ENCODE measurements at regions not wholly inside any gene's neighbourhood (a gene's known extent, or its start where the extent isn't known, plus 50 kb on each side); places are given as distances from the start of the nearest gene placed in this dataset.
A peak's percentile ranks its signal among the peaks of the same experiment; 100 is the strongest.

- Histone ChIP-seq H3K4ac (ENCODE audit: low read depth, low read length) (no peak overlapping the region), H2BK20ac (ENCODE audit: low read depth, low read length) (no peak overlapping the region), H2AK9ac (replicated peaks; ENCODE audit: low read depth, low read length, poor library complexity) (no peak overlapping the region), H3K36me3 (ENCODE audit: control insufficient read depth, insufficient read depth, low read length) (no peaks in the 10 kb centered on the region), H2BK5ac (ENCODE audit: low read depth, low read length, poor library complexity, severe bottlenecking) (no peak overlapping the region), H2AK5ac (ENCODE audit: low read depth, low read length) (no peak overlapping the region), H3K4me3 (ENCODE audit: insufficient read depth, low read depth, low read length) (no peak overlapping the region), H3K4me1 (ENCODE audit: control insufficient read depth, insufficient read depth, low read length) (no peaks in the 10 kb centered on the region), H3K9me1 (ENCODE audit: insufficient read depth, low read length) (no peaks in the 10 kb centered on the region), H4K8ac (ENCODE audit: low read depth in 2 of 2, low read length in 2 of 2) (no peak overlapping the region), H3K56ac (ENCODE audit: extremely low read depth, insufficient read depth, low read length) (no peak overlapping the region), H3K23ac (ENCODE audit: low read depth, low read length) (no peak overlapping the region), H2BK15ac (ENCODE audit: low read depth, low read length) (no peak overlapping the region), H2AFZ (replicated peaks; ENCODE audit: low read length, poor library complexity) (no peak overlapping the region), H3K79me1 (ENCODE audit: low read depth in 1 of 2, low read length in 2 of 2) (no peaks in the 10 kb centered on the region), H3K18ac (ENCODE audit: low read depth, low read length) (no peak overlapping the region), H4K91ac (ENCODE audit: insufficient read depth, low read depth, low read length) (no peak overlapping the region), H3K4me2 (ENCODE audit: low read depth, low read length) (no peak overlapping the region), H2BK120ac (ENCODE audit: low read depth, low read length) (no peak overlapping the region), H3K27ac (ENCODE audit: insufficient read depth, low read length) (no peak overlapping the region), H3K9ac (ENCODE audit: low read depth, low read length) (no peak overlapping the region), H4K20me1 (ENCODE audit: insufficient read depth, low read length) (no peaks in the 10 kb centered on the region), H3K14ac (replicated peaks; ENCODE audit: low read depth, low read length) (no peak overlapping the region), H3K9me3 (ENCODE audit: control insufficient read depth, insufficient read depth, low read length) (no peaks in the 10 kb centered on the region), H3K27me3 (ENCODE audit: control insufficient read depth, insufficient read depth, low read length) (no peaks in the 10 kb centered on the region; the same call in 1 of the 2 replicates), H4K5ac (ENCODE audit: low read depth, low read length) (no peak overlapping the region)
- TF ChIP-seq FOS (IDR thresholded peaks at IDR 0.05; ENCODE audit: low read depth, low read length) = no peak
- TF ChIP-seq CEBPB (IDR thresholded peaks at IDR 0.05; ENCODE audit: low read depth, low read length) = peak; percentile 61
- TF ChIP-seq POLR2A (IDR thresholded peaks at IDR 0.05; ENCODE audit: low read depth, low read length) = no peak
- in situ Hi-C loops (cut with MboI; ENCODE audit: low sequenced_read_pairs) = no loop called here
- dilution Hi-C loops (cut with HindIII; ENCODE audit: low sequenced_read_pairs, unreplicated experiment) = no loop called here
- ChIA-PET CTCF (no interaction called here), POLR2A (ENCODE audit: unreplicated experiment) (no interaction called here)
- no peak for DNase-seq
- ATAC-seq (ENCODE audit: low read depth) = no peak
- intact Hi-C loops (cut with micrococcal nuclease) = no loop called here
- BruUV-seq (replicated peaks) = no TSS peak
Observed at GRCh38 chr2:180085144-180085543, 78.0 kb upstream of the CWC22 start.
